MM.1S (cell line): ENCODE measurements at regions not wholly inside any gene's neighbourhood (a gene's known extent, or its start where the extent isn't known, plus 50 kb on each side); places are given as distances from the start of the nearest gene placed in this dataset.

Source experiments
- DNase-seq: peaks from one replicate; pipeline ENCODE4 v3.0.0-alpha.2; 2015
- H2AFZ ChIP-seq: fragments of 300-600 bp; sonication (generic); 2 replicates; pipeline ENCODE4 v1.6.0; 2016; ENCODE audit warnings: antibody characterized with exemption, low read length
- H3F3A ChIP-seq: fragments of 300-600 bp; sonication (generic); 2 replicates; pipeline ENCODE4 v1.6.1; 2016; ENCODE audit warnings: mild to moderate bottlenecking, antibody characterized with exemption, low read length, moderate library complexity, mixed read lengths; ENCODE audit not compliant: insufficient read depth
- H3K27ac ChIP-seq: fragments of 300-600 bp; sonication (generic); 2 replicates; pipeline ENCODE4 v1.5.1; 2016; ENCODE audit warnings: mild to moderate bottlenecking, low read length
- H3K27me3 ChIP-seq: fragments of 300-600 bp; sonication (generic); replicated peaks from 2 replicates; pipeline ENCODE4 v1.6.0; 2016; ENCODE audit warnings: low read length; ENCODE audit not compliant: insufficient read depth
- H3K36me3 ChIP-seq: fragments of 300-600 bp; sonication (generic); replicated peaks from 2 replicates; pipeline ENCODE4 v1.6.1; 2016; ENCODE audit warnings: mild to moderate bottlenecking, low read length, mixed read lengths; ENCODE audit not compliant: insufficient read depth
- H3K4me1 ChIP-seq: fragments of 300-600 bp; sonication (generic); 2 replicates; pipeline ENCODE4 v1.6.1; 2016; ENCODE audit warnings: low read length, mixed read lengths
- H3K4me2 ChIP-seq: fragments of 300-600 bp; sonication (generic); 2 replicates; pipeline ENCODE4 v1.6.0; 2016; ENCODE audit warnings: low read depth, low read length
- H3K4me3 ChIP-seq: fragments of 300-600 bp; sonication (generic); 2 replicates; pipeline ENCODE4 v1.5.1; 2016; ENCODE audit warnings: low read length, mixed read lengths
- H3K79me2 ChIP-seq: fragments of 300-600 bp; sonication (generic); 2 replicates; pipeline ENCODE4 v1.6.1; 2016; ENCODE audit warnings: mixed run types, low read length, mixed read lengths
- H3K9ac ChIP-seq: fragments of 300-600 bp; sonication (generic); 2 replicates; pipeline ENCODE4 v1.6.1; 2016; ENCODE audit warnings: low read length, mixed read lengths
- H3K9me2 ChIP-seq: fragments of 300-600 bp; sonication (generic); replicated peaks from 2 replicates; pipeline ENCODE4 v1.6.1; 2016; ENCODE audit warnings: mild to moderate bottlenecking, low read length, mixed read lengths; ENCODE audit not compliant: insufficient read depth
- H3K9me3 ChIP-seq: fragments of 300-600 bp; sonication (generic); replicated peaks from 2 replicates; pipeline ENCODE4 v1.6.1; 2016; ENCODE audit warnings: mild to moderate bottlenecking, low read length, mixed read lengths; ENCODE audit not compliant: insufficient read depth
- H4K20me1 ChIP-seq: fragments of 300-600 bp; sonication (generic); 2 replicates; pipeline ENCODE4 v1.6.1; 2016; ENCODE audit warnings: mild to moderate bottlenecking, low read length, moderate library complexity, mixed read lengths; ENCODE audit not compliant: insufficient read depth
- EZH2 ChIP-seq: fragments of 300-600 bp; sonication (generic); optimal IDR thresholded peaks from 2 replicates; pipeline ENCODE3; 2017; ENCODE audit warnings: low read depth, mild to moderate bottlenecking, antibody characterized with exemption, low read length, mixed read lengths
- EZH2phosphoT487 ChIP-seq: fragments of 300-600 bp; sonication (generic); IDR thresholded peaks from 2 replicates; pipeline ENCODE4 v1.6.1; 2018; ENCODE audit warnings: antibody characterized with exemption, low read length
- TF ChIP-seq, protein P1 (sequence below): fragments of 300-600 bp; sonication (generic); IDR thresholded peaks from 2 replicates; pipeline ENCODE4 v1.5.1; 2016; ENCODE audit warnings: antibody characterized with exemption, low read length, mixed read lengths

DNA sequence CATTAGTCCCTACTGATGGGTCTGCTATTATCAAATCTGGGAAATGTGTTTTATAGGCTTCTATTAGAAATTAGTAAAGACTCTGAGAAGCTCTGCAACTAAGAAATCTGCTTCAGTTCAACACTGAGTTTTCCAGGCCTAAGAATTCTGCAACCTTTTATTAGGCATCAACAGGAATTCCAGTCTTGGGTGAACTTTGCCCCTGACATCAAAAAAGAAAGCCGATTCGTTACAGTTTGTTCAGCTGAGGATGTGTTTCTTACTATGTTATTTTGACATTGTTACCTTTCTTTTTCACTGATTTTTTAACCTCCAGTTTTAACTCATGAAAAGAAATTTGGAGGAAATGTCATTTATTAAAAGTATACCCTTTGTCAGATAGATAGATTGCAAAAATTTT, 131.5 kb upstream of the KCNH8 start:
- TF ChIP-seq EZH2phosphoT487 (no peak), EZH2 (no peak)
- TF ChIP-seq, protein P1, sequence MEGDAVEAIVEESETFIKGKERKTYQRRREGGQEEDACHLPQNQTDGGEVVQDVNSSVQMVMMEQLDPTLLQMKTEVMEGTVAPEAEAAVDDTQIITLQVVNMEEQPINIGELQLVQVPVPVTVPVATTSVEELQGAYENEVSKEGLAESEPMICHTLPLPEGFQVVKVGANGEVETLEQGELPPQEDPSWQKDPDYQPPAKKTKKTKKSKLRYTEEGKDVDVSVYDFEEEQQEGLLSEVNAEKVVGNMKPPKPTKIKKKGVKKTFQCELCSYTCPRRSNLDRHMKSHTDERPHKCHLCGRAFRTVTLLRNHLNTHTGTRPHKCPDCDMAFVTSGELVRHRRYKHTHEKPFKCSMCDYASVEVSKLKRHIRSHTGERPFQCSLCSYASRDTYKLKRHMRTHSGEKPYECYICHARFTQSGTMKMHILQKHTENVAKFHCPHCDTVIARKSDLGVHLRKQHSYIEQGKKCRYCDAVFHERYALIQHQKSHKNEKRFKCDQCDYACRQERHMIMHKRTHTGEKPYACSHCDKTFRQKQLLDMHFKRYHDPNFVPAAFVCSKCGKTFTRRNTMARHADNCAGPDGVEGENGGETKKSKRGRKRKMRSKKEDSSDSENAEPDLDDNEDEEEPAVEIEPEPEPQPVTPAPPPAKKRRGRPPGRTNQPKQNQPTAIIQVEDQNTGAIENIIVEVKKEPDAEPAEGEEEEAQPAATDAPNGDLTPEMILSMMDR: no peak
- H3F3A ChIP-seq: no peaks in the 10 kb centered on the region
- H3K9ac ChIP-seq: no peak overlapping the region
- no peaks in the 10 kb centered on the region for H3K79me2 ChIP-seq
- no peaks in the 10 kb centered on the region for H4K20me1 ChIP-seq
- no peaks in the 10 kb centered on the region for H3K36me3 ChIP-seq
- no peak overlapping the region for H3K27ac ChIP-seq
- H3K27me3 ChIP-seq: no peaks in the 10 kb centered on the region
- H3K4me3 ChIP-seq: no peak overlapping the region
- H3K4me1 ChIP-seq: no peaks in the 10 kb centered on the region
- H2AFZ ChIP-seq: no peak overlapping the region
- no peaks in the 10 kb centered on the region for H3K9me2 ChIP-seq
- no peak for DNase-seq
- no peaks in the 10 kb centered on the region for H3K9me3 ChIP-seq
- H3K4me2 ChIP-seq: no peak overlapping the region

DNA sequence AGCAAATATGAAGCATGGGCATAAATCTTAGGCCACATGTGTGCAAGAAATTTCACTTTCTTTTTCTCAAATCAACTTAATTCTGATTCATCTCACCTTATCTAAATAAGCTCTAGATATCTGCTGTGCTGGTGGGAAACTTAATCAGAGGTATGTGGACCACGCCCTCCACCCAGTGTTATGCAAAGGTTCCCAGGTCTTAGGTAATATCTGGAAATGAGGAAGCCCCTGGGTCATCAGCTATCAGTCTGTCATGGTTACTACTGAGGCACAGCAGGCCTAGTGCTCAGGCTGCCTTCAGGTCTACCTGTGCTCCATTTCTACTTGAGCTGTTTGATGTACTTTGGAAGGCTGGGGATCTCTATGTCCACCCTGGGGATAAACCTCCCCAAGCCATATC, 134.4 kb upstream of the KCNH8 start:
- H3K36me3 ChIP-seq: no peaks in the 10 kb centered on the region
- H3K9me3 ChIP-seq: no peaks in the 10 kb centered on the region
- TF ChIP-seq EZH2phosphoT487: no peak
- TF ChIP-seq, protein P1: no peak
- TF ChIP-seq EZH2: no peak
- no peak for DNase-seq
- no peak overlapping the region for H3K4me2 ChIP-seq
- H3K27ac ChIP-seq: no peak overlapping the region
- no peaks in the 10 kb centered on the region for H3F3A ChIP-seq
- no peak overlapping the region for H2AFZ ChIP-seq
- H3K9ac ChIP-seq: no peak overlapping the region
- no peaks in the 10 kb centered on the region for H3K79me2 ChIP-seq
- no peaks in the 10 kb centered on the region for H3K4me1 ChIP-seq
- H4K20me1 ChIP-seq: no peaks in the 10 kb centered on the region
- H3K27me3 ChIP-seq: no peaks in the 10 kb centered on the region
- no peak overlapping the region for H3K4me3 ChIP-seq
- H3K9me2 ChIP-seq: no peaks in the 10 kb centered on the region

DNA sequence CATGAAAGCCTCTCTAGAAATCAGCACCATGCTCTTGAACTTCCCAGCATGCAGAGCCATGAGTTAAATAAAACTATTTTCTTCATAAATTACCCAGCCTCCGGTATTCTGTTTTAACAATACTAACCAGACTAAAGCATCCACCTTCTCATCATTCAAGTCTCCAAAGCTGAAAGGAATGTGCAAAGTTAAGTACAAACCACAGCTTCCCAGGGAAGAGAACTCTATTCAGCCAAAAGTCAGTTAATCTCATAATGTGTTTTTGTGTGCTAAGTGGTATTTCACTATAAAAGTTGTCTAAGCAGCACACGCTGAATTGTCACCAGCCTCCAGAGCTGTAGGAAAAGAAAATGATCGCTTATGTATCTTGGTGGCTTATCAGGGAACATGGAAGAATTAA, 135.5 kb upstream of the KCNH8 start:
- Histone ChIP-seq H3F3A (no peaks in the 10 kb centered on the region), H3K4me3 (no peak overlapping the region), H2AFZ (no peak overlapping the region), H3K79me2 (no peaks in the 10 kb centered on the region), H3K9me3 (no peaks in the 10 kb centered on the region), H3K27ac (no peak overlapping the region), H3K9me2 (no peaks in the 10 kb centered on the region), H3K9ac (no peak overlapping the region), H3K4me2 (no peak overlapping the region), H4K20me1 (no peaks in the 10 kb centered on the region), H3K4me1 (no peaks in the 10 kb centered on the region), H3K36me3 (no peaks in the 10 kb centered on the region), H3K27me3 (no peaks in the 10 kb centered on the region)
- DNase-seq: no peak
- TF ChIP-seq, protein P1: no peak

DNA sequence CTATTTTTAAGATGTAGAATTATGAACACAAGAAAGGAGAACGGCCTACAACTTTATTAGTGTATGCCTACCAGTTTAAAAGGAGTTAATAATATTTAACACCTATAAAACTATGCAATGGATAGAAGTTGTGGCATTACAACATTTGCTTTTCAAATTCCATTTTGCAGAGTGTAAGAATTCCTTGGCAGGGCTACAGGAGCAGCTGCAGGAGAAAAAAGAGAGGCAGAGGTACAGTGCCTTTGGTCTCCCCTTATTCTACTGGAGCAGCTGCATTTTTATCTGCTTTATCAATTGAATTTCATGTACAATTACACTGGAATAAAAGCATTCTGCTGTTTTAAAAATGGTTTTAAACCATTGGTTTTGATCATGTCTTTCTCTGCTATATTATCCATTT, 145.7 kb upstream of the KCNH8 start:
- Histone ChIP-seq H2AFZ (no peak overlapping the region), H3K9me3 (no peaks in the 10 kb centered on the region), H3K36me3 (no peaks in the 10 kb centered on the region), H3K4me2 (no peak overlapping the region), H3F3A (no peaks in the 10 kb centered on the region), H3K4me1 (no peaks in the 10 kb centered on the region), H3K4me3 (no peak overlapping the region), H3K27me3 (no peaks in the 10 kb centered on the region), H3K9me2 (no peaks in the 10 kb centered on the region), H3K79me2 (no peaks in the 10 kb centered on the region), H4K20me1 (no peaks in the 10 kb centered on the region), H3K9ac (no peak overlapping the region), H3K27ac (no peak overlapping the region)
- TF ChIP-seq EZH2phosphoT487: no peak
- no peak for TF ChIP-seq EZH2
- TF ChIP-seq, protein P1: no peak
- DNase-seq: no peak
